IPS-NIHi7 (cell line): ENCODE measurements at regions not wholly inside any gene's neighbourhood (a gene's known extent, or its start where the extent isn't known, plus 50 kb on each side); places are given as distances from the start of the nearest gene placed in this dataset.
"Not testable (repeated sequence)": the region's sequence is repeated elsewhere in the genome, so short reads cannot be mapped to it uniquely, and the experiment has no call there.

Experiments used
- DNase-seq: peaks from one replicate; pipeline ENCODE4 v3.0.0; 2012; ENCODE audit warnings: mixed read lengths; ENCODE audit errors: extremely low spot score

DNA sequence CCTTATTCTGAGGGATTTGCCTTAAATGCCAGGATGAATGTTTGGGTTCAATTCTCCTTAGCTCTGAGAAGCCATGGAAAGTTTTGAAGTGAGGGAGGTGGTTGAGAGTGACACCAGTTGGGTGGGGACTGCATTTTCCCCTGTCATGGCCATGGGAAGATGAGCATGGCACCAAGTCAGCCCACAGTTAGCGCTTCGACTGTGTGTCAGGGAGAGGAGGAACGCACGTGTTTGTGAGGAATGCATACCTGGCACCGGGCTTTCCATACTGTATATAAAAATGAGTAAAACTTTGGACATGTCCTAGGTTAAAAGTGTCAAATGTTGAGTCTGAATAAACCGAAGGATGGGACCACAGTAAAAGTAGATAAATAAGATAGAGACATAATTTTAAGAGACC lies 187.5 kb upstream of the KL start:
- no peak for DNase-seq

DNA sequence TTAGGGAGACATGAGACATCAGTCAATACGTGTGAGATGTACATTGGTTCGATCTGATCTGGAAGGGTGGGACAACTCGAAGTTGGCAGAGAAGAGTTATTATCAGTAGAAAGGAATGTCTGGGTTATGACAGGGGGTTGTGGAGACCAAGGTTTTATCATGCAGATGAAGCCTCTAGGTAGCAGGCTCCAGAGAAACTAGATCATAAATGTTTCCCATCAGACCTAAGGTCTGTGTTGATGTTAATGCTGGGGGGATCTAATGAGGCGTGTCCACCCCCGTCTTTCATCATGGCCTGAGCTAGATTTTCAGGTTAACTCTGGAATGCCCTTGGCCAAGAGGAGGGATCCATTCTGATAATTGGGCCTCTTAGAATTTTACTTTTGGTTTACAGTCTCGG lies 187.0 kb upstream of the KL start:
- DNase-seq = no peak

DNA sequence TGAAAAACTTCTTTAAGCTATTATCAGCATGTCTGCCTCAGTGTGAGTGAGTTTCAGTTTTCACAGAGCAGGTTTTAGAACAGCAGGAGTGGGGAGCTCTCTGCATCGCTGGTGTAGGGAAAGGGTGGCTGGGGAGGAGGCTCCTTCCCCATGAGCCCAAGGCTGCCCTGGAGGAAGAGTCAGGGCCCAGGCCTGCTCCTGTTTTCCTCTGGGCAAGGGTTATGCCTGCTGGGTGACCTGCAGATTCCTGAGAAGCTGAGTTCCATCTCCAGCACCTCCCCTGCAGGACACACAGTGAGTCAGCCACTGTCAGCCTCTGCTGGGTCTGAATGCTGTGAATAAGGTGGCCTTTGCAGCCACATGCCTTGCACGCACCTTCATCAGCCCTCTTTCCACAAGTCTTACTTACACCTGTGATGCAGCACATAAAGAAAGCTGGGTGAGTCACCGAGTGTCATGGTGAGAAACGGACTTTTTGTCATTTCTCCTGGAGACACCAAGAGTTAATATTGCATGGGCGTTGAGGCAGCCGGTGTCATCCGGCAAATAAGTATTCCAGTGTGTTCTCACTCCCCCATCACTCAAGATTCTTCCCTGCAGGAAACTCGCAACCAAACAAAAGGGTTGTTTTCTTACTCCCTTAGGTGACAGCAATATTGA lies 186.4 kb upstream of the KL start:
- DNase-seq = peak; percentile 48

DNA sequence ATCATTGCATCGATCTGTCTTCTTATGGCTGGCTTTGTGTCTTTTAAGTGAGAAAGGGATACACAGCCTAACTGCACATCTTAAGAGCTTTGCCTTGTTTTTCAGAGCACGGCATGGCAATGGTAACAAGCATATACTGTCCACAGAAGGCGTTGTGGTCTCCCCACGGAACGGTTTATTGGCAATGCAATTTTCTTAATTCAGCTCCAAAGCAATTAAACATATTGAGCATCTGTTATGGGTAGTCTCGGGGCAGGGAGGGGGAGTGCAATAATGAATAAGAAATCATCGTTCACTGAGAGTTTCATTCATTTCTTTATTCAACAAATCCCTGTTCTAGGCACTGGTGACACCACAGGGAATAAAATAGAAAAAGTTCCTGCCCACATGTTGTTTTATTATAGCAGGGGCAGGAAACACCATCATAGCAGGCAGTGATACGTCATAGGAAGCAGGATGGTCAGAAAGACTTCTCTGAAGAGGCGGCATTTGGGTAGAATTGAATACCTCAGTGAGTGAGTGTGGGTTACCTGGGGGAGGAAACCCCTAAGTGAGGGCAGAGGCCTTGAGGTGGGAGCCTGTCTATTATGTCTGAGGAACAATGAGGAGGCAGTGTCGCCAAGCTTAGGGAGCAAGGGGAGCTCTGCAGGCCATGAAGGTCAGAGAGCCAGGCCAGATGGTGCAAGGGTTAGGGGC lies 185.7 kb upstream of the KL start:
- DNase-seq = no peak

DNA sequence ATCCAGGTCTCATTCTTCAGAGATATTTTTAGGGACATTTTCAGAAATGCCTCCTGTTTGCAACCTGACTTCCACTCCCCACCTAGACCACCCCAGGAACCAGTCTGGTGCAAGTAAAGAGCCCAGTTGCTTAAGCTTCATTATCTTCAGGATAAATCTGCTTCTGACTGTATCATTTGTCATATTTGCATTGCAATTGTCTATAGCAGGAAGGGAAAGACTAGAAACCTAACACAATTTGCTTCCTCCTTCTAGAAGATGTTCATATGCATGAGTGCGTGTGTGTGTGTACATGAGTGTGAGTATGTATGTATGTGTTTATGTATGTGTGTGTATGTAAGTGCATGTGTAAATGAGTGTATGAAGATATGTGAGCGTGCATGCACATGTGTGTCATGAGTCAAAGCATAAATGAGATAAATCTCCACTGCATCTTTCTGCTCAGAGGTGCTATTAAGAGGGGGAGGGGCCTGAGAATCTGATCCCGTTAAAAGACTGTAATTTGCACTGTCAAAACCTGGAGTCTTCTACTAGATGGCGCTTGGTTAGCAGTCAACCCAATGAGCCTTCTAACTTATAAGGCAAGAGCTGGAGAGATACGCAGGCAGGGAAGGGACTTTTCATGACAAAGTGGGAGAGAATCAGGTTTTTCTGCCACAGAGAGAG lies 178.8 kb upstream of the KL start:
- DNase-seq = no peak

DNA sequence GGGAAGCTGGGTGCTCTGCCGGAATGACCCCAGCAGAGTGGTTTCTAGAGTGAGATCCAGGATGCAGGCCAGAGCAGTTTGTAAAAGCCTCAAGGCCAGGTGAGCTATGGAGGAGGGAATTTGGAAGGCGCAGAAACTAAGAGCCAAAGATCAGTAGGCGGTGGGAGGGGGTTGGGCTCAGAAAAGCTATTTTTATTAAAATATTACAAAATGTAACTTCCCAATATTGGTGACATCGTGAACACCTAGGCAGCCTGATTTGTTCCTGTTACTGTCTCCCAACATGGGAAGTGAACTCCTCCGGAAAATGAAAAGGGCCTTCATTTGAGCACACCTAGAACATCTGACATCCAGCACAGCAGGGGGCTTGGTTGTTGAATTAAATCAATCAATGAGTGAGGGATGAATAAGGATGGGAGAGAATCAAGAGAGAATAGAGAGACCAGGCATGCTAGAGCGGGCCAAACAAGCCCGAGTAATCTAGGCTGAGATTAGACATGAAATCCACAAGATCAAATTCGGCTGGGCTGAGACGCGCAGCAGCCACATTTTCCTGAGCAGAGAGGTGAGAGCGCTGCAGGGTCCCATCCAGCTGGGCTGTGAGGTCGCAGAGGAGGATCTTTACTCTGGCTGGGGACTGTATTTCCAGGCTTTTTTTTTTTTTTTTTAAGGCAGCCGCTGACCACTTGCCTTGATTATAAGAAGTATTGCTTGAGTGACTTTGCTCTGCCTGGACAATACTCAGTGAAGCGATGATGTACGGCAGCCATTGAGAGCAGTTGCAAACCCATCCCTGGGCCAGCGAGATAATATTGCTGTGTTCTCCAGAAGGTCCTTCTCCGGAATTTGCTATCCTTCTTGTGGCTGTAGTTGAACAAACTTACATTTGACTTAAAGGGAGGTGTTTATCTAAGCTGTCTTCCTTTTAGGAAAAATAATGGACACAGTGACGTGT lies 178.0 kb upstream of the KL start:
- DNase-seq = no peak

DNA sequence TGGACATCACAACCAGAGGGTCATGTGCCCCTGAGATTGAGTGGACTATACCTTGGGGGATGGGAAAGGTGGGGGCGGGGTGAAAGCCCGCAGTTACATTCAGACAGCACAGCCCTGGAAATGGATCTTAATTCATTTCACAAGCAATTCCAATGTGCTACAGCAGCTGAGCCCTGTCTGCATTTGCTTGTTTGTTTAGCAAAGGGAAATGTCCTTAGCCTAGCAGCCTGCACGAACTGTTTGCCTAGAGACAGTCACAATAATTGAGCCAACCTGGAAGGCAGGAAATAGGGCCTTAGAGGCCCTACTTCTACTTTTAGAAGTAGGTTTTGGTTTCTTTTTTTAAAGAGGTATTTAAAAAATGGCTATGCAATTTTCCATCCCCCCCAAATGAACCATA lies 177.3 kb upstream of the KL start:
- DNase-seq = no peak

DNA sequence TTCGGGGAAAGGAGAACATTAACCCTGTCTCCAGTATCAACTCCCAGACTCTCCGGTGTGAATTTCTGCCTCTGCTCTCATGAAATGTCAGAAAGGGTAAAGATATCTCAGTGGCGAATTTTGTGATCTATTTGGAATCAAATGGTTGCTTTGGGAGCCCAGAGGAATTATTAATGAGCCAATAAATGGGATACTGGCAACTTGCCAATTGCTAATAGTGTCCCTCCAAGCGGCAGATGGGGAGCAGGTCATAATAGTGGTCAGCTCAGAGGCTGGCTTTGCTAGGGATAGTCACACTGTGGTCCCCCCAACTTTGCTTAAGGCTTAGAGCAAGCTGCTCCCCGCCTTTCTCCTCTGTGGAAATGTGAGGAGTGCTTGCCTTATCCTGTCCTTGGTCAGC lies 176.1 kb upstream of the KL start:
- no peak for DNase-seq

DNA sequence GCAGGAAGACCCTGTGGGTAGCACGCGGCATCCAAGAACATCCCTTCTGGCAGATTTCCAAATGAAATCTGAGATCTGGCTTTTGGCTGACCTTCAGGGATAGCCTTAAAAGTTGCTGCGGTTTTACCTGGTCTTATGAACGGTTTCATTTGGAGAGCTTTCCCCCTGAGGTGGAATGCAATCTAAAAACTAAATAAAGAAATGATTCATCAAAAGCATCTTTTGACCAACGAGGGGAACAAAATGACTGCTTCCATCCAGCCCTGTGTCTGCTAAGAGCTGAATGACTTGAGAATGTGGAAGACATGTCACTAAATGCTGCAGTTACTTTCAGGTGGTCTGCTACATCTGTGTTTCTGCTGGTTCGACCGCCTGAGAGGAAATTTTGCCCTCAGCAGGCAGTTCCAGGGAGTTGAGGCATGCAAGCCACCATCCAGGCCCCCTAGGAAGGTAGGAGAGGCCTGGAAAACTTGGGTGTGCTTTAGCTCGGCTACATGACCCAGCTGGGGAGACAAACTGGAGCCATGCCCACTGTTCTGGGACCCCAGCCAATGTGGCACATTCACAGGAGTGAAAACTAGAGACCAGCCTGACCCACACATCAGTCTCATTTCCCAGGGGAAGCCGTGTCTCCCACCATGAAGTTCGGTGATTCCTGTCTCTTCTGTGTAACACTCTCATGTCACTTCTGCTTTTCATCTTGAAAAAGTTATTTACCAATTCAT lies 175.1 kb upstream of the KL start:
- DNase-seq = no peak

DNA sequence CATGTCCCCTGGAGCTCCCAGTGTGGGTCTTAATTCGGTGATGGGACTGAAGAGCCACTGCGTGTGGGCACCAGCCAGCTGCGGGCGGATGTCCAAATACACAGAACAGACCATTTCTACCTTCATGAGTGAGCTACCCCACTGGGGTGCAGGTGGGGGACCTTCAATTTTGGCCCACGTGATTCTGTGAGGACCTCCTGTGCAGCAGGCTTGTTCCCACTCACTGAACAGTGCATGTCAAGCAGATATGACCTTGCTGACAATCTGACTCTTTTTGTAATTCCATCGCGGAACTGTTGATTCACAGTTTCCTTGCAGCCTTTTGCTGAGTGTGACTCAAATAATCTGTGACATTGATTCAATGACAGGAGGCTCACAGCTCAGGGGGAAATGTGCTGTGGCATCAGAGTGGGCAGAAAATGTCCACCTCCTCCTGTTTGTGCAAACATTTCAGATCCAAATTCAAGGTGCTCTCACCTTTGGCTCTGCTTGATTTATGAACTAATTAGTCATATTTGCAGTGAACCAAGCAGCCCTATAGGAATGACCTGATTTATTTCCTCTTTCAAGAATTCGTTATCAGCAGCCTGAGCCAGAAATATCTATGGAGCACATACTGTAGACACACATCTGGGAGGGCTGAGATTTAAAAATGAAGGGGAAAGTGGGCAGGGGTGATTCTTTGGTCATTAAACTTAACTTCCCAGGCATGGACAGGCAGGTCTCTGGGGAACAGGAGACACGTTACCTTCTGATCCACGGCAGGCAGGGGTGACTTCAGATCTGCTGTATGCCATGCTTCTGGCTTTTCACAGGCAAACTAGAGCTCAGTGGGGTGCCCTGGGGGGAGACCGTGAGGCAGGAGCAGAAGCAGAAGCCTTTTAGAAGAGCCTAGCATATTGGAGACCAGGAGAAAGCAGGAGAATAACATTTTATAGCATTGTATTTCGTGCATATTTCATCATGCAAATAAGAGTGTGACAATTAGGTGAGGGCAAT lies 170.0 kb upstream of the KL start:
- DNase-seq = peak; percentile 64

DNA sequence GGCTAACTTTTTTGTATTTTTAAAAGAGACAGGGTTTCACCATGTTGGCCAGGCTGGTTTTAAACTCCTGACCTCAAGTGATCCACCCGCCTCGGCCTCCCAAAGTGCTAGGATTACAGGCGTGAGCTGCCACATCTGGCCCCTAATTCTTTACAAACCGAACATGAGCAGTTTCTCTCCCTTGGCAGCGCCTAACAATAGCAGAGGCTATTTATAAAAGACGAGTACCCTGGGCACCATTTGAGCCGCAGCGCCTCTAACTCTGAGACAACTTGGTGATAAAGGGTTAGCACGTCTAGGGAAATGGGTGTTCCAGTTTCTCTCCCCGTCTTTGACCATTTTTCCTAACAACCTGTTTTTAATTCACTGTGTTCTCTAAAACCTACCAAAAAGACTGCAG lies 168.2 kb upstream of the KL start:
- not testable (repeated sequence) for DNase-seq

DNA sequence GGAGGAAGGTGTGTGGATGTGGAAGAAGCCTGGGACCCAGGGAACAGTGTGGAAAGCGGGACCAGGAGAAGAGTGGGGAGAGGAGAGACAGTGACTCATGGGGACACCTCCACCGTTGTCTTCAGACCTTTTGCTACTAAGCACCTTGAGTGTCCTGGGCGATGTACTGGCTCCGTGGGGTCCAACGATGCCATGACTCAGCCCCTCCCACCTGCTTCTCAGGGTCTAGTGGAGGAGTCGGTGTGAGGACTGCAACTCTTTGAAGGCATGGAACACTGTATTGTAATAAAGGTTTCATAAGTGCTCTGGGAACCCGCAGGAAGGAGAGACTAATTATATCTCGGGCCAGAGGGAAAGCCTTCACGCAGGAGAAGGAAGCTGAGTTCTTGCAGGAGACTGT lies 166.9 kb upstream of the KL start:
- no peak for DNase-seq

DNA sequence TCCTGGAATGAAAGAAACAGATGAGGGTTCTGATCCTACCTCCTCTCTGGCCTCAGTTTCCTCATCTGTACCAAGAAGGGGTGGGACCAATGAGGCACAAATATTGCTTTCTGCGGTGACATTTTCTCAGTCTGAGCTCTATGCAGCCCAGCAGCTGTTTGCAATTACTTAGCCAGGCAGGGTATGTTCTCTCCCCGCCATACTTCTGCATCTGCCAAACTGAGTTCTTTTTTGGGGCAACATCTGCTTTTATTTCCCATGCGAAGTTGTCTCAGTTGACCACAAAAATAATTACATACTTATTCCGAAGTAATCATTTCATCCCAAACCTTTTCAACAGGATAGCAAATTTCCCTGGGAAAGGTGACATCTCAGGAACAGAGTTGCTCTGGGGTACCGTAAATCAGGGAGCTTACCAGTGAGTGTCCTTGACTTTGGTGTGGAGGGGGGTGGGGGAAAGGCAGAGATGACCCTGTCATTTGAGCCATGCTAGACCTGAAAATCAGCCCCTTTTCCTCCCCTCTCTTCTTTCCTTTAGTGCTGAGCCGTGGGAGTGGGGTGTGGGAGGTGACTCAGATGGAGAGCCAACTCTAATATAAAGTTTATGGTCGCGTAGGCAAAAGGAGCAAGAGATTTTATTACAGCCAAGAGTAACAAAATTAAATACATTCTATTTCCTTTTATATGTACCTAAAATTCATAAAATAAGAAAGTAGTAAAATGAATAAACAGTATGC lies 165.7 kb upstream of the KL start:
- no peak for DNase-seq

DNA sequence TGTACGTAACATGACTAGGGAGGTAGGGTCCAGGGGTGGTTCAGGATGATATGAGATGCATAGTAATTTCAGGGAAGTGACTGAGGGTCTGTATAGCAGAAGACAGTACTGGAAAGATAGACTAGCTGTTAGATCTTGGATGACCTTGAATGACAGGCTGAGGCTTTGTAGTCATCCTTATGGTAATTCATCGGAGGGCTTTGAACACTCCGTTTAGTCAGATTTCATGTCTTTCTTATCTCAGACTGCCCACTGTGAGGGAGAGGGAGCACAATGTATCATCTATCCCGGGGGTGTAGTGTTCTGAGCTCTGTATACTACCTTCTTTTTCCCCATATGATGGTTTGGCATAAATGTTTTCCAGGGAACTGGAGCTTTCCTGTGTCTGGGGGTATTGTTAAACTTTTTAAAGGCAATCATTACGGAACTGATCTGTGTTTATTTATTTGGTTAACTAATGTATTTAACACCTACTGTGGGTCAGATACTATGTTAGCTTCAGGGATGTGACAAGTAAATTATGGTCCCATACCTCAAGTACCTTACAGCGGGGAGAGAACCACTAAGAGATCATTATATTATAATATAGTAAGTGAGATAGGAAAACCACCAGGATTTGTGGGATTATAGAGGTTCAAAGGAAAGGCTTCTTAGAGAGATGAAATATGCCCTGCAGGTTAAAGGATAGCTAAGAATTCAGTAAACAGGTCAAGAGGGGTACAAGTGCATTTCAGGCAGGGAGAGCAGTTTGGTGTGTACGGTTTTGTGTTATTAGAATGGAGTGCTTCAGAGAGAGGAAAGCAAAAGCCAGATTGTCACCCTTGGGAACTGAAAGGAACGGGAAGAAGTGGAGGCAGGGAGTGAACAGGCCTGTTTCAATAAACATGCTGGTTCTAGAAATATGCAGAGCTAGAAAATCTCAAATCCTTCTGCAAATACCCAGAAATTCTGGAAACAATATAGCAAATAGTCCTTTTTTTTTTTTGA lies 164.8 kb upstream of the KL start:
- no peak for DNase-seq

DNA sequence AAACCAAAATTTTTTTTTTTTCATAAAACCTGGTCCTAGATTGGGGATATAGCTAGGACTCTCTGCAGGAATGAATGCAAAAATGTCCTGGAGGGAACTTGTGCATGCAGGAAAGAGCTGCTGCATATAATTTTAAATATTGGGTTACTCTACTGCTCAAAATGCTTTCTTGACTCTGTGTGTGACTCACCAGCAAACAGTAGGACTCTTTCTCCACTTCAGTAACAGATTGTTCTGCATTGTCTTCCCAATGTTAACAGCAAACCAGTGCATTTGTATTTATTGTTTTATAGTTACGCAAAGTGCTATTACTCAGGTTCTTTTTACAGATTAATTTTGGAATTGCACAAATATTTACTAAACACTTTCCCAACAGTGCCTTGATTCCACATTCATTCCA lies 163.7 kb upstream of the KL start:
- DNase-seq = no peak

DNA sequence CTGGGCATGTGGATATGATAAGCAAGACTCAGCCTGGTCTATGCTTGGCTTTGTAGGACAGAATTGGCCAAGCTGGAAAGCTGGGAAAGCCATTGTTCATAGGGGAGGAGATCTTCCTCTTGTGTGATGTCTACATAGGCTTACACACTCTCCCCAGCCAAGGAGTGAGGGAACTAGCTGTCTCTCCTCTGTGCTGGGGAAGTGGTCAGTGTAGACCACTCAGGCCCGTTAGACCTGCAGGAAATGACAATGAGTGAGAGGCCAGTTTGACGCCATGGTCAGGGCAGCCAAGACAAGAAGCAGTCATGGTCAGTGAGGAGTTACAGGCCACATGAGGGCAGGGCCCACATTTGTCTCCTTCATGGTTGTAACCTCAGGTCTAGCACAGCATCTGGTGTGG lies 159.1 kb upstream of the KL start:
- no peak for DNase-seq

DNA sequence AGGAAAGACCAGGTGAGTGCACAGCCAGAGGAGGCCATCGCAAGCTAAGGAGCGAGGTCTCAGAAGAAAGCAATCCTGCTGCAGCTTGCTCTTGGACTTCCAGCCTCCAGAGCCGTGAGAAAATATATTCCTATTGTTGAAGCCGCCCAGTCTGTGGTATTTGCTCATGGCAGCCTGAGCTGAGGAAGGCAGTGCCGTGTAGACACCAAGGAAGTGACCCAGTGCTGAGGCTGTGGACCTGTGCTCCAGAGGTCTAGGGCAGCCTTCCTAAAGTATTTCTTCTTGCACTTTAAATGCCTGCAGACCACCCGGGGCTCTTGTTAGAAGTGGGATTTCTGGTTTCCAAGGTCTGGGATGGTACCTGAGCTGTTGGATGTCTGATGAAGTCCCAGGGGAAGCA lies 158.5 kb upstream of the KL start:
- no peak for DNase-seq

DNA sequence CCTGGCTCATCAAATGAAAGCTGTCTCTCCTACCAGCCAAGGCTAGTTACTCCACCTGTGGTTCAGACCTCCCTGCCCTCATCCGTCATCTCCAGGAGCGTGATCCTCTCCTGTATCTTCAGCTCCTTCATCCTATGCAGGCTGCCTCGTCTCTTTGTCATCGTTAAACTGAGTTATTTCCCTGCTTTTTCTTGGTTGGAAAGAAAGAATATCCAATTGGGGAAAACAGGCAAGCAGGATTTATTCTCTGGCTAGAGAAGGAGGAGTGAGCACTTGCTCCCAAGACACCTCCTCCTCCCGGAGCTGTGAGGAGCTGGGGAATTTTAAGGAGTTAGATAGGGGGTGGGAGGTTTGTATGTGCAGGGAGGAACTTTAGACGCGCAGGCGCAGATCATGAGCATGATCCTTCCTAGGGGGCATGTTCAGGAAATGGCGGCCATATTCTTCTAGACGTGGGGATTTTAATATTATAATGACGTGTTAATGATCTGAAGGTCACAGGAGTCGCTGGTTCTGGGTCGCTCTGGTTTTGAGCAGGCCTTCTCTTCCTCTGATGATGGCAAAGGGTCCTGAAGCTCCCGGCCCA lies 156.4 kb upstream of the KL start:
- no peak for DNase-seq
